Activated CD8-positive, alpha-beta T cell treated with anti-CD3 and anti-CD28 coated beads for 36 hours (primary cell): ENCODE measurements at regions not wholly inside any gene's neighbourhood (a gene's known extent, or its start where the extent isn't known, plus 50 kb on each side); places are given as distances from the start of the nearest gene placed in this dataset.

Experiments used
- ATAC-seq: fragments of 200-7000 bp; cut with Tn5 transposase; one replicate; pipeline ENCODE4 v1.10.0; 2021; ENCODE audit warnings: mild to moderate bottlenecking, moderate library complexity
- CTCF ChIA-PET: fragments of 350-600 bp; sonication (Branson Sonifier 250); formaldehyde crosslinking; loops from one replicate; lab custom pipeline; 2021; ENCODE audit warnings: antibody characterized with exemption; lab: Charles Lee
- POLR2A ChIA-PET: fragments of 350-600 bp; sonication (Branson Sonifier 250); formaldehyde crosslinking; loops from one replicate; lab custom pipeline; 2021; ENCODE audit warnings: antibody characterized with exemption; lab: Charles Lee
- DNase-seq: peaks from one replicate; pipeline ENCODE4 v3.0.0-alpha.2; 2020
- H3K27ac Mint-ChIP-seq: one replicate; pipeline ENCODE4 v1.8.0; 2021; ENCODE audit warnings: mild to moderate bottlenecking, mixed read lengths
- H3K27me3 Mint-ChIP-seq: one replicate; pipeline ENCODE4 v1.8.0; 2021; ENCODE audit warnings: mixed read lengths
- H3K36me3 Mint-ChIP-seq: one replicate; pipeline ENCODE4 v1.8.0; 2021; ENCODE audit warnings: low read depth, mixed read lengths
- H3K4me1 Mint-ChIP-seq: one replicate; pipeline ENCODE4 v1.8.0; 2021; ENCODE audit warnings: low read depth, mixed read lengths
- H3K4me3 Mint-ChIP-seq: one replicate; pipeline ENCODE4 v1.8.0; 2021; ENCODE audit warnings: mild to moderate bottlenecking, moderate library complexity, mixed read lengths
- H3K9me3 Mint-ChIP-seq: one replicate; pipeline ENCODE4 v1.8.0; 2021; ENCODE audit warnings: mixed read lengths
- CTCF ChIP-seq: fragments of 200-600 bp; IDR thresholded peaks from one replicate; pipeline ENCODE4 v1.8.0; 2022; ENCODE audit warnings: antibody characterized with exemption, mild to moderate bottlenecking
- intact Hi-C: fragments of 100-400 bp; cut with micrococcal nuclease; formaldehyde crosslinking; loops from one replicate; pipeline ENCODE4 v1.10.0; 2022

GRCh38 chr3:174667386-174667785, 191.7 kb upstream of the NAALADL2 start:
- H3K9me3 Mint-ChIP-seq = no peaks in the 10 kb centered on the region
- no peak overlapping the region for H3K4me3 Mint-ChIP-seq
- intact Hi-C loops = no loop called here
- ATAC-seq = no peak
- H3K27ac Mint-ChIP-seq = no peak overlapping the region
- DNase-seq = no peak
- ChIA-PET POLR2A (no interaction called here), CTCF (no interaction called here)
- TF ChIP-seq CTCF = no peak
- no peaks in the 10 kb centered on the region for H3K27me3 Mint-ChIP-seq
- H3K4me1 Mint-ChIP-seq = no peaks in the 10 kb centered on the region
- H3K36me3 Mint-ChIP-seq = no peaks in the 10 kb centered on the region

GRCh38 chr3:174675406-174675805, 183.7 kb upstream of the NAALADL2 start:
- ChIA-PET CTCF (no interaction called here), POLR2A (no interaction called here)
- H3K27me3 Mint-ChIP-seq = no peaks in the 10 kb centered on the region
- no peak overlapping the region for H3K27ac Mint-ChIP-seq
- no peak for TF ChIP-seq CTCF
- ATAC-seq (no peak), DNase-seq (no peak)
- no peaks in the 10 kb centered on the region for H3K9me3 Mint-ChIP-seq
- H3K4me3 Mint-ChIP-seq = no peak overlapping the region
- intact Hi-C loops = no loop called here
- H3K4me1 Mint-ChIP-seq = no peaks in the 10 kb centered on the region
- H3K36me3 Mint-ChIP-seq = no peaks in the 10 kb centered on the region

GRCh38 chr3:174681784-174682183, 177.3 kb upstream of the NAALADL2 start:
- CTCF ChIA-PET = no interaction called here
- intact Hi-C loops = no loop called here
- POLR2A ChIA-PET = no interaction called here

GRCh38 chr3:174685796-174686195, 173.3 kb upstream of the NAALADL2 start:
- no peaks in the 10 kb centered on the region for H3K36me3 Mint-ChIP-seq
- intact Hi-C loops = no loop called here
- DNase-seq (no peak), ATAC-seq (no peak)
- H3K4me3 Mint-ChIP-seq = no peak overlapping the region
- no peaks in the 10 kb centered on the region for H3K27me3 Mint-ChIP-seq
- H3K27ac Mint-ChIP-seq = no peak overlapping the region
- no peaks in the 10 kb centered on the region for H3K4me1 Mint-ChIP-seq
- peaks cover 26% of the 10 kb centered on the region for H3K9me3 Mint-ChIP-seq
- TF ChIP-seq CTCF = no peak
- POLR2A ChIA-PET = no interaction called here
- CTCF ChIA-PET = no interaction called here

More at GRCh38 chr3:174681784-174682183, 177.3 kb upstream of the NAALADL2 start:
- no peaks in the 10 kb centered on the region for H3K4me1 Mint-ChIP-seq
- no peak overlapping the region for H3K27ac Mint-ChIP-seq
- H3K4me3 Mint-ChIP-seq = no peak overlapping the region
- no peaks in the 10 kb centered on the region for H3K27me3 Mint-ChIP-seq
- peaks cover 15% of the 10 kb centered on the region for H3K9me3 Mint-ChIP-seq
- no peak for DNase-seq
- no peak for ATAC-seq
- H3K36me3 Mint-ChIP-seq = no peaks in the 10 kb centered on the region
- no peak for TF ChIP-seq CTCF

GRCh38 chr3:174697310-174697709, 161.8 kb upstream of the NAALADL2 start:
- no peaks in the 10 kb centered on the region for H3K9me3 Mint-ChIP-seq
- H3K4me1 Mint-ChIP-seq = no peaks in the 10 kb centered on the region
- CTCF ChIA-PET = no interaction called here
- no peaks in the 10 kb centered on the region for H3K27me3 Mint-ChIP-seq
- no peak overlapping the region for H3K4me3 Mint-ChIP-seq
- ATAC-seq (no peak), DNase-seq (no peak)
- POLR2A ChIA-PET = no interaction called here
- no peak for TF ChIP-seq CTCF
- H3K36me3 Mint-ChIP-seq = no peaks in the 10 kb centered on the region
- H3K27ac Mint-ChIP-seq = no peak overlapping the region
- intact Hi-C loops = no loop called here
